H1 (cell line): ENCODE measurements at regions not wholly inside any gene's neighbourhood (a gene's known extent, or its start where the extent isn't known, plus 50 kb on each side); places are given as distances from the start of the nearest gene placed in this dataset.

Experiments
- CTCF ChIA-PET: fragments of 300-600 bp; sonication (Branson Sonifier 250); formaldehyde crosslinking; loops from one replicate; lab custom pipeline; 2021; ENCODE audit not compliant: partially characterized antibody; lab: Charles Lee
- POLR2A ChIA-PET: fragments of 300-600 bp; sonication (Branson Sonifier 250); formaldehyde crosslinking; loops from one replicate; lab custom pipeline; 2021; ENCODE audit warnings: inconsistent platforms; ENCODE audit not compliant: partially characterized antibody; lab: Charles Lee
- DNase-seq, 2 experiments: peaks; one replicate each; pipeline versions ENCODE4 v3.0.0 to v3.0.0-alpha.2; 2010 to 2022; ENCODE audit warnings: low spot score in 2 of 2, low read depth in 1 of 2, mixed read lengths in 1 of 2
- FAIRE-seq: peaks from 2 replicates; lab custom pipeline; 2011; peaks lifted over from hg19 to GRCh38; lab: Jason Lieb, UNC
- H2AFZ ChIP-seq: 2 replicates; pipeline ENCODE4 v1.8.1; 2012; ENCODE audit warnings: low read length, inconsistent platforms
- H2AK5ac ChIP-seq: 2 replicates; pipeline ENCODE4 v1.6.1; 2013; ENCODE audit warnings: low read depth, low read length
- H2BK120ac ChIP-seq: replicated peaks from 2 replicates; pipeline ENCODE3; 2013; ENCODE audit warnings: low read depth, low read length, inconsistent platforms
- H2BK12ac ChIP-seq: 2 replicates; pipeline ENCODE4 v1.6.1; 2013; ENCODE audit warnings: low read depth, low read length
- H2BK15ac ChIP-seq: 2 replicates; pipeline ENCODE4 v1.6.1; 2013; ENCODE audit warnings: low read length
- H2BK20ac ChIP-seq: 2 replicates; pipeline ENCODE4 v1.6.1; 2013; ENCODE audit warnings: low read length
- H2BK5ac ChIP-seq: 2 replicates; pipeline ENCODE4 v1.6.1; 2013; ENCODE audit warnings: low read depth, low read length
- H3K14ac ChIP-seq: 2 replicates; pipeline ENCODE4 v1.6.1; 2013; ENCODE audit warnings: inconsistent platforms; ENCODE audit not compliant: insufficient read length
- H3K18ac ChIP-seq: 2 replicates; pipeline ENCODE4 v1.6.1; 2013; ENCODE audit warnings: low read length; ENCODE audit errors: extremely low read depth
- H3K23ac ChIP-seq: 2 replicates; pipeline ENCODE4 v1.6.1; 2013; ENCODE audit warnings: inconsistent platforms; ENCODE audit not compliant: insufficient read length
- H3K23me2 ChIP-seq: 2 replicates; pipeline ENCODE4 v1.6.1; 2013; ENCODE audit warnings: low read depth, low read length
- H3K27ac ChIP-seq: 2 replicates; pipeline ENCODE4 v1.6.1; 2011; ENCODE audit warnings: low read depth, low read length, inconsistent platforms
- H3K27me3 ChIP-seq, 4 experiments: replicated peaks in 1 of 4; 1 replicate in 1 of 4; 2 replicates in 3 of 4; pipeline versions ENCODE4 v1.6.1 to v1.8.1; 2011 to 2013; ENCODE audit warnings: low read length in 3 of 4, mild to moderate bottlenecking in 3 of 4, inconsistent platforms in 2 of 4, mixed read lengths in 2 of 4, moderate library complexity in 1 of 4; ENCODE audit not compliant: control insufficient read depth in 3 of 4, insufficient read depth in 3 of 4; ENCODE audit errors: extremely low read depth in 1 of 4
- H3K36me3 ChIP-seq, 4 experiments: 2 replicates each; pipeline versions ENCODE4 v1.6.1 to v1.8.1; 2011 to 2013; ENCODE audit warnings: mild to moderate bottlenecking in 4 of 4, low read length in 3 of 4, moderate library complexity in 2 of 4, control low read depth in 1 of 4, inconsistent platforms in 1 of 4; ENCODE audit not compliant: insufficient read depth in 4 of 4, control insufficient read depth in 2 of 4
- H3K4ac ChIP-seq: replicated peaks from 2 replicates; pipeline ENCODE3; 2013; ENCODE audit warnings: low read length, low read depth, mixed read lengths, inconsistent platforms; ENCODE audit not compliant: insufficient read length
- H3K4me1 ChIP-seq, 4 experiments: replicated peaks in 1 of 4; 1 replicate in 1 of 4; 2 replicates in 3 of 4; pipeline versions ENCODE4 v1.6.1 to v1.8.1; 2011 to 2013; ENCODE audit warnings: low read length in 3 of 4, inconsistent platforms in 2 of 4, mixed read lengths in 1 of 4; ENCODE audit not compliant: insufficient read depth in 4 of 4, control insufficient read depth in 3 of 4
- H3K4me2 ChIP-seq, 2 experiments: 2 replicates each; pipeline versions ENCODE4 v1.6.1 to v1.8.1; 2011 to 2013; ENCODE audit warnings: low read depth in 2 of 2, low read length in 2 of 2, control low read depth in 1 of 2, inconsistent platforms in 1 of 2, mild to moderate bottlenecking in 1 of 2; ENCODE audit not compliant: insufficient read depth in 1 of 2
- H3K4me3 ChIP-seq, 4 experiments: fragments of 200-600, 300-600 bp in 1 of 4; sonication (generic), shearing (Covaris generic), sonication (Bioruptor Twin) in 1 of 4; 2 replicates each; pipeline versions ENCODE4 v1.5.1 to v1.8.1; 2011 to 2016; ENCODE audit warnings: low read length in 4 of 4, low read depth in 3 of 4, control low read depth in 2 of 4, inconsistent platforms in 2 of 4, mild to moderate bottlenecking in 2 of 4, mixed read lengths in 1 of 4, moderate library complexity in 1 of 4; ENCODE audit not compliant: insufficient read depth in 2 of 4; ENCODE audit errors: extremely low read depth in 1 of 4
- H3K56ac ChIP-seq: replicated peaks from 2 replicates; pipeline ENCODE3; 2013; ENCODE audit warnings: low read depth, mild to moderate bottlenecking, mixed read lengths, low read length, inconsistent platforms; ENCODE audit not compliant: insufficient read length
- H3K79me1 ChIP-seq: 2 replicates; pipeline ENCODE4 v1.6.1; 2013; ENCODE audit warnings: low read depth, low read length, control low read depth
- H3K79me2 ChIP-seq, 2 experiments: 2 replicates each; pipeline versions ENCODE4 v1.6.1 to v1.8.1; 2012 to 2013; ENCODE audit warnings: low read length in 2 of 2, mild to moderate bottlenecking in 2 of 2, inconsistent platforms in 1 of 2; ENCODE audit not compliant: insufficient read depth in 2 of 2, control insufficient read depth in 1 of 2
- H3K9ac ChIP-seq, 4 experiments: replicated peaks in 1 of 4; 1 replicate in 1 of 4; 2 replicates in 3 of 4; pipeline versions ENCODE4 v1.6.1 to v1.8.1; 2011 to 2013; ENCODE audit warnings: low read depth in 3 of 4, low read length in 3 of 4, control low read depth in 2 of 4, mild to moderate bottlenecking in 2 of 4, moderate library complexity in 2 of 4, inconsistent platforms in 1 of 4; ENCODE audit errors: extremely low read depth in 1 of 4
- H3K9me3 ChIP-seq, 2 experiments: 2 replicates each; pipeline versions ENCODE4 v1.6.1 to v1.8.1; 2012 to 2013; ENCODE audit warnings: mild to moderate bottlenecking in 2 of 2, moderate library complexity in 2 of 2, control low read depth in 1 of 2, inconsistent platforms in 1 of 2, low read depth in 1 of 2, low read length in 1 of 2, mixed read lengths in 1 of 2; ENCODE audit not compliant: insufficient read depth in 2 of 2
- H4K20me1 ChIP-seq, 2 experiments: replicated peaks in 1 of 2; 2 replicates each; pipeline versions ENCODE3 to v1.8.1; 2011 to 2013; ENCODE audit warnings: inconsistent platforms in 2 of 2, low read length in 2 of 2, mild to moderate bottlenecking in 1 of 2; ENCODE audit not compliant: insufficient read depth in 2 of 2, control insufficient read depth in 1 of 2
- H4K5ac ChIP-seq: 2 replicates; pipeline ENCODE4 v1.6.1; 2013; ENCODE audit warnings: low read length, low read depth, mixed read lengths, inconsistent platforms; ENCODE audit not compliant: insufficient read length
- H4K8ac ChIP-seq: 2 replicates; pipeline ENCODE4 v1.8.0; 2013; ENCODE audit warnings: mild to moderate bottlenecking, moderate library complexity, low read length, inconsistent platforms; ENCODE audit not compliant: insufficient read depth; ENCODE audit errors: extremely low read depth
- H4K91ac ChIP-seq: replicated peaks from 2 replicates; pipeline ENCODE3; 2013; ENCODE audit warnings: low read length, mixed read lengths, inconsistent platforms; ENCODE audit not compliant: insufficient read length
- BACH1 ChIP-seq: IDR thresholded peaks from 2 replicates; pipeline ENCODE4 v1.6.1; 2012; ENCODE audit warnings: low read length, improper control_type of control experiment
- CTBP2 ChIP-seq: IDR thresholded peaks from 2 replicates; pipeline ENCODE4 v1.7.0; 2011; ENCODE audit warnings: borderline replicate concordance, mild to moderate bottlenecking, moderate library complexity, mixed read lengths, low read length; ENCODE audit not compliant: insufficient read depth, insufficient read length
- EZH2 ChIP-seq: fragments of 200-600 bp; sonication (generic); IDR thresholded peaks from 2 replicates; pipeline ENCODE4 v1.7.1; 2012; ENCODE audit warnings: low read depth, mild to moderate bottlenecking, moderate library complexity, low read length, inconsistent platforms; ENCODE audit not compliant: severe bottlenecking
- FOSL1 ChIP-seq: IDR thresholded peaks from 2 replicates; pipeline ENCODE4 v1.6.1; 2011; ENCODE audit warnings: mild to moderate bottlenecking, low read depth, low read length, moderate library complexity; ENCODE audit not compliant: insufficient read depth
- SAP30 ChIP-seq: fragments of 300-600 bp; sonication (generic); IDR thresholded peaks from 2 replicates; pipeline ENCODE4 v1.7.1; 2012; ENCODE audit warnings: low read length, moderate library complexity, mild to moderate bottlenecking, inconsistent platforms; ENCODE audit not compliant: insufficient read depth, insufficient replicate concordance
- SIRT6 ChIP-seq: IDR thresholded peaks from one replicate; pipeline ENCODE4 v1.7.1; 2012; ENCODE audit warnings: low read length, inconsistent platforms
- SP2 ChIP-seq: IDR thresholded peaks from 2 replicates; pipeline ENCODE4 v1.6.1; 2012; ENCODE audit warnings: mild to moderate bottlenecking, low read length, inconsistent platforms
- WGBS, 2 experiments: shearing (Covaris generic) in 1 of 2; methylation state at CpG; one replicate each; pipeline versions ENCODE4 v1.1.6 to v1.1.7; 2013 to 2015; ENCODE audit warnings: low lambda C conversion rate in 2 of 2, mixed read lengths in 2 of 2, inconsistent platforms in 1 of 2, low coverage in 1 of 2, missing lambda C conversion rate in 1 of 2; ENCODE audit not compliant: insufficient replicate concordance in 2 of 2, insufficient coverage in 1 of 2, insufficient read length in 1 of 2; ENCODE audit errors: extremely low coverage in 1 of 2, missing lambda C conversion rate in 1 of 2; 5-methylcytosine and 5-hydroxymethylcytosine counted together

GRCh38 chr2:67018301-67018700, 378.8 kb upstream of the ETAA1 start:
- H4K20me1 ChIP-seq, result no peaks in the 10 kb centered on the region
- no peaks in the 10 kb centered on the region for H3K23me2 ChIP-seq
- no peak overlapping the region for H2BK20ac ChIP-seq
- H3K4me3 ChIP-seq, result no peak overlapping the region
- no peak overlapping the region for H2BK5ac ChIP-seq
- H4K5ac ChIP-seq, result no peak overlapping the region
- no peak overlapping the region for H2BK15ac ChIP-seq
- no peak overlapping the region for H3K4me2 ChIP-seq
- 94% methylated on average over 1 of the region's 1 CpG; no CpG with 5 or more reads in 1 of the 2 experiments for WGBS, 2 experiments
- H3K23ac ChIP-seq, result no peak overlapping the region
- no peak overlapping the region for H3K14ac ChIP-seq
- CTCF ChIA-PET, result interaction anchor here (0.5 kb wide), 1 partner anchor 19 kb away, joined by 3 read pairs; no protein-coding TSS in a partner anchor
- no peak overlapping the region for H2BK120ac ChIP-seq
- TF ChIP-seq SAP30, result no peak
- TF ChIP-seq BACH1, result peak; percentile 41; the same call in 1 of the 2 replicates
- TF ChIP-seq SIRT6, result no peak
- TF ChIP-seq FOSL1, result no peak
- TF ChIP-seq EZH2, result no peak
- no peak for TF ChIP-seq CTBP2
- no peak for TF ChIP-seq SP2
- H3K9ac ChIP-seq, result no peak overlapping the region
- no peak overlapping the region for H2BK12ac ChIP-seq
- no peak overlapping the region for H4K91ac ChIP-seq
- H3K4ac ChIP-seq, result no peak overlapping the region
- no peak for FAIRE-seq
- no peak overlapping the region for H3K27ac ChIP-seq
- no peaks in the 10 kb centered on the region for H3K9me3 ChIP-seq
- no peak overlapping the region for H2AFZ ChIP-seq
- H3K27me3 ChIP-seq, result no peaks in the 10 kb centered on the region
- POLR2A ChIA-PET, result no interaction called here
- DNase-seq, result no peak
- no peaks in the 10 kb centered on the region for H3K4me1 ChIP-seq
- H3K56ac ChIP-seq, result no peak overlapping the region
- no peaks in the 10 kb centered on the region for H3K36me3 ChIP-seq
- no peak overlapping the region for H4K8ac ChIP-seq
- no peaks in the 10 kb centered on the region for H3K79me1 ChIP-seq
- no peak overlapping the region for H2AK5ac ChIP-seq
- H3K79me2 ChIP-seq, result no peaks in the 10 kb centered on the region
- no peak overlapping the region for H3K18ac ChIP-seq
